Body of pancreas (tissue), 4 donors: ENCODE measurements at regions not wholly inside any gene's neighbourhood (a gene's known extent, or its start where the extent isn't known, plus 50 kb on each side); places are given as distances from the start of the nearest gene placed in this dataset.

Source experiments
- ATAC-seq: fragments of 150-250 bp; one replicate; pipeline ENCODE4 v1.9.1; 2016
- DNase-seq, 4 donors: peaks; one replicate each; pipeline ENCODE4 v3.0.0-alpha.2; 2019
- H3K27ac ChIP-seq, 4 donors: fragments of 200-600 bp; sonication (generic); 1 replicate in 3 of 4; 2 replicates in 1 of 4; pipeline versions ENCODE4 v1.5.1 to v1.6.1; 2016 to 2019; ENCODE audit warnings: mild to moderate bottlenecking in 1 of 4, mixed read lengths in 1 of 4, moderate library complexity in 1 of 4
- H3K27me3 ChIP-seq, 2 donors: fragments of 200-600 bp; sonication (generic); one replicate each; pipeline ENCODE4 v1.6.0; 2016; ENCODE audit warnings: mild to moderate bottlenecking in 1 of 2
- H3K36me3 ChIP-seq, 2 donors: fragments of 200-600 bp; sonication (generic); replicated peaks in 1 of 2; 2 replicates each; pipeline ENCODE4 v1.5.1; 2016; ENCODE audit warnings: low read depth in 2 of 2; ENCODE audit not compliant: insufficient read depth in 1 of 2
- H3K4me1 ChIP-seq: fragments of 200-600 bp; sonication (generic); one replicate; pipeline ENCODE4 v1.6.0; 2016
- H3K4me3 ChIP-seq, 2 donors: fragments of 200-600 bp; sonication (generic); 1 replicate in 1 of 2; 2 replicates in 1 of 2; pipeline ENCODE4 v1.5.1; 2016 to 2019
- H3K9me3 ChIP-seq, 3 donors: fragments of 200-600 bp; sonication (generic); 1 replicate in 2 of 3; 2 replicates in 1 of 3; pipeline ENCODE4 v1.5.1; 2016
- POLR2A ChIP-seq, 3 donors: fragments of 450-650 bp; IDR thresholded peaks; one replicate each; pipeline ENCODE4 v1.6.1; 2016; ENCODE audit warnings: antibody characterized with exemption in 3 of 3, mild to moderate bottlenecking in 2 of 3
- WGBS, 2 donors: methylation state at CpG; one replicate each; pipeline ENCODE4 v1.1.5; 2017; 5-methylcytosine and 5-hydroxymethylcytosine counted together
- intact Hi-C: fragments of 100-400 bp; cut with DNase I; formaldehyde crosslinking; loops from one replicate; pipeline ENCODE4 v1.15.1; 2023
- TF ChIP-seq, protein P1 (sequence below), 7 experiments: fragments of 450-650 bp in 4 of 7; fragments of 200-600 bp in 3 of 7; sonication (generic) in 3 of 7; IDR thresholded peaks; one replicate each; pipeline ENCODE4 v1.5.1; 2016 to 2019; ENCODE audit warnings: antibody characterized with exemption in 7 of 7

DNA sequence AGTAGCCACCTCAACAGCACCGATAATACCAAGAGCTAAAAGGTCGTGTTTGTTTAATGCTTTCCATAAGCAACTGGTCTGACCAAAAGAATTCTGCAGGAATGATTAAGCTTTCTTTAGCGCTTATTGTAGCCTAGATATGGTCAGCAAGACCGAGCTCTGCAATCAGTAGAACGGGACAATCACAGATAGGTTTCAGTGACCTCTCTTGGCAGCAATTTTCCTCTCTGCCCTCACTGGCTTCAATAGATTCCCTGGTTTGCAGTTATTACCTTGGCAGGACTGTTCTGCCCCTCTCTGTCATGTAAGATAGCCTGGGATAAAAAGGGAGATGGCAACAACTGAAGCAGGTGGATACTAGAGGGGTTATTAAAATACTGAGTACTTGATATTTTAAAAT is 337.1 kb upstream of the NECTIN3 start:
- 53% methylated on average over 5 of the region's 5 CpGs for WGBS, 2 donors
- Histone ChIP-seq H3K27ac (no peak overlapping the region), H3K36me3 (no peaks in the 10 kb centered on the region), H3K27me3 (no peaks in the 10 kb centered on the region), H3K4me1 (no peaks in the 10 kb centered on the region), H3K9me3 (no peaks in the 10 kb centered on the region), H3K4me3 (no peak overlapping the region)
- no peak for TF ChIP-seq POLR2A (IDR thresholded peaks at IDR 0.05)
- TF ChIP-seq, protein P1, sequence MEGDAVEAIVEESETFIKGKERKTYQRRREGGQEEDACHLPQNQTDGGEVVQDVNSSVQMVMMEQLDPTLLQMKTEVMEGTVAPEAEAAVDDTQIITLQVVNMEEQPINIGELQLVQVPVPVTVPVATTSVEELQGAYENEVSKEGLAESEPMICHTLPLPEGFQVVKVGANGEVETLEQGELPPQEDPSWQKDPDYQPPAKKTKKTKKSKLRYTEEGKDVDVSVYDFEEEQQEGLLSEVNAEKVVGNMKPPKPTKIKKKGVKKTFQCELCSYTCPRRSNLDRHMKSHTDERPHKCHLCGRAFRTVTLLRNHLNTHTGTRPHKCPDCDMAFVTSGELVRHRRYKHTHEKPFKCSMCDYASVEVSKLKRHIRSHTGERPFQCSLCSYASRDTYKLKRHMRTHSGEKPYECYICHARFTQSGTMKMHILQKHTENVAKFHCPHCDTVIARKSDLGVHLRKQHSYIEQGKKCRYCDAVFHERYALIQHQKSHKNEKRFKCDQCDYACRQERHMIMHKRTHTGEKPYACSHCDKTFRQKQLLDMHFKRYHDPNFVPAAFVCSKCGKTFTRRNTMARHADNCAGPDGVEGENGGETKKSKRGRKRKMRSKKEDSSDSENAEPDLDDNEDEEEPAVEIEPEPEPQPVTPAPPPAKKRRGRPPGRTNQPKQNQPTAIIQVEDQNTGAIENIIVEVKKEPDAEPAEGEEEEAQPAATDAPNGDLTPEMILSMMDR (IDR thresholded peaks at IDR 0.05), result no peak
- ATAC-seq, result no peak
- no peak for DNase-seq
- intact Hi-C loops, result no loop called here

DNA sequence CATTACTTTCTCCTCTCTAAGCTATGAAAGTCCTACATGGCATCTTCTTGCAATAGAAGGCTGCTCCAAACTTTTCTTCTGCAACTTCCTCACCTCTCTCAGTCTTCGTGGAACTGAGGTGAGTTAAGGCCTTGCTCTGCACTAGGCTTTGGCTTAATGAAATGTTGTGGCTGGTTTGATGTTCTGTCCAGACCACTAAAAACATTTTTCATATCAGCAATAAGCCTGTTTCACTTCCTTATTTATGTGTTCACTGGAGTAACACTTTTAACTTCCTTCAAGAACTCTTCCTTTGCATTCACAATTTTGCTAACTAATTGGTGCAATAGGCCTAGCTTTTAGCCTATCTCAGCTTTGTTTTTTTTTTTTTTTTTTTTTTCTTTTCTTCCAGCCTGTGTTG is 335.3 kb upstream of the NECTIN3 start:
- Histone ChIP-seq H3K27ac (no peak overlapping the region), H3K9me3 (no peaks in the 10 kb centered on the region), H3K36me3 (no peaks in the 10 kb centered on the region), H3K4me3 (no peak overlapping the region), H3K4me1 (no peaks in the 10 kb centered on the region), H3K27me3 (no peaks in the 10 kb centered on the region)
- intact Hi-C loops, result no loop called here
- 61 to 75% methylated on average over 1 of the region's 1 CpG for WGBS, 2 donors
- ATAC-seq, result no peak
- DNase-seq, result no peak
- TF ChIP-seq POLR2A (IDR thresholded peaks at IDR 0.05), result no peak
- TF ChIP-seq, protein P1 (IDR thresholded peaks at IDR 0.05), result no peak

DNA sequence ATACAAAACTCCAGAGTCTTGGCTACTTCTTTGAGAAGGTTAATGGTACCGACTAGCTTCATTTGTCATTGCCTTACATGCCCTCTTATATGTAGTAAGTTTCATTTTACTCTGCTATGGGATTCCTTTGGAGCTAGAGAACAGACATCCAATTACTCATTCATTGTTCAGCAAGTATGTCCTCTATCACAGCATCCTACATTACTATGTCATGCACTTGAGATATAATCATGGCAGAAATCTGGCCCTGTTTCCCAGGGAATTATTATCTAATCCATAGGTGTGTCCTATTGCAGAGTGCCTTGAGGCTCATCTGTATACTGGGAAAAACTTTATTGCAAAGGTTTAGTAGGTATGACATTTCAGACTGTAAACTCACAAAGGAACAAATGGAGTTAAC is 333.1 kb upstream of the NECTIN3 start:
- H3K27ac ChIP-seq, result no peak overlapping the region
- no peak overlapping the region for H3K4me3 ChIP-seq
- peaks cover 13% of the 10 kb centered on the region for H3K4me1 ChIP-seq
- DNase-seq, result no peak
- no peaks in the 10 kb centered on the region for H3K36me3 ChIP-seq
- ATAC-seq, result no peak
- TF ChIP-seq POLR2A (IDR thresholded peaks at IDR 0.05), result no peak
- TF ChIP-seq, protein P1 (IDR thresholded peaks at IDR 0.05), result no peak
- no peaks in the 10 kb centered on the region for H3K27me3 ChIP-seq
- intact Hi-C loops, result no loop called here
- no peaks in the 10 kb centered on the region for H3K9me3 ChIP-seq
- WGBS, 2 donors, result 87 to 95% methylated on average over 1 of the region's 1 CpG

DNA sequence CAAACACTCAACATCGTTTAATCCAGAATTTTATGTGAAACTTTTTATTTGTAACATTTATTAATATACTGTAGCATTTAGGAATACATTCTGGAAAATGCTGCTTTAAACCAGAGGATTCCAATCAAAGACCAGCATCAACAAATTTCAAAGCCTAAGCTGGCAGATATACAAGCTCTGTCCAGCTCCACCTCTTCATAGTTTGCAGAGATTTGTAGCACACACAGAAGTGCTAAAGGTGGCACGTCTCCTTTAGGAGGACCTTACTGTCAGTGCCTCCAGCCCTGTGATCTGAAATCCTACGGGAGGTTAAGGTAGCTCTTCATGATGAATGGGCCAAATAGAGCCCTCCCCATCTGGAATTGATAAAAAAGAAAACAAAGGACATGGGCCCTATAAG is 329.7 kb upstream of the NECTIN3 start:
- Histone ChIP-seq H3K27ac (no peak overlapping the region), H3K9me3 (no peaks in the 10 kb centered on the region), H3K4me3 (no peak overlapping the region), H3K27me3 (no peaks in the 10 kb centered on the region), H3K36me3 (no peaks in the 10 kb centered on the region), H3K4me1 (peaks cover 16% of the 10 kb centered on the region)
- WGBS, 2 donors, result 40 to 52% methylated on average over 3 of the region's 3 CpGs
- DNase-seq (no peak), ATAC-seq (no peak)
- intact Hi-C loops, result no loop called here
- TF ChIP-seq, protein P1 (IDR thresholded peaks at IDR 0.05), result no peak
- no peak for TF ChIP-seq POLR2A (IDR thresholded peaks at IDR 0.05)

DNA sequence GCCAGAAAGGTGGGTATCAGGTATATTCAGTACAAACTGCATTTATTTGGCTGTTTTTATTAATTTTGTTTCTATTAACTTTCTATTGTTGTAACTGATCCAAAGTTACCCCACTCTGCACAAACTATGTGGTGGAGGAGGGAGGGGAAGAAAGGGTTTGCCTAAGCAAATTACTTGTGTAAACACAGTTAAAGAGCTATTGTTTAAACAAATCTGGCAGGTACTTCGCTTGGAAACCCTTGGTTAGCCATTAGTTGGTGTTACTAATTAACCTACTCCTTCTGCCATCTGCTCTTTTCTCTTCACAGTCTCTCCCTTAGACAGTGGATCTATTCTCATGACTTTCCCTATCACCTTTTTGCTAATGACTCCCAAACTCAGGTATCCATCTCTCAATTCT is 328.4 kb upstream of the NECTIN3 start:
- intact Hi-C loops, result no loop called here
- Histone ChIP-seq H3K27ac (peak overlapping the region; percentile 4 to 73 (median 56)), H3K36me3 (no peaks in the 10 kb centered on the region), H3K4me1 (peaks cover 16% of the 10 kb centered on the region), H3K27me3 (no peaks in the 10 kb centered on the region), H3K4me3 (no peak overlapping the region), H3K9me3 (no peaks in the 10 kb centered on the region)
- WGBS, 2 donors, result 8 to 9% methylated on average over 1 of the region's 1 CpG
- peak; percentile 97 for ATAC-seq
- DNase-seq, result peak; percentile 18 to 71 (median 39)
- TF ChIP-seq, protein P1 (IDR thresholded peaks at IDR 0.05), result no peak
- no peak for TF ChIP-seq POLR2A (IDR thresholded peaks at IDR 0.05)
